ENCODE measurements at regions not wholly inside any gene's neighbourhood (a gene's known extent, or its start where the extent isn't known, plus 50 kb on each side); places are given as distances from the start of the nearest gene placed in this dataset.

DNA sequence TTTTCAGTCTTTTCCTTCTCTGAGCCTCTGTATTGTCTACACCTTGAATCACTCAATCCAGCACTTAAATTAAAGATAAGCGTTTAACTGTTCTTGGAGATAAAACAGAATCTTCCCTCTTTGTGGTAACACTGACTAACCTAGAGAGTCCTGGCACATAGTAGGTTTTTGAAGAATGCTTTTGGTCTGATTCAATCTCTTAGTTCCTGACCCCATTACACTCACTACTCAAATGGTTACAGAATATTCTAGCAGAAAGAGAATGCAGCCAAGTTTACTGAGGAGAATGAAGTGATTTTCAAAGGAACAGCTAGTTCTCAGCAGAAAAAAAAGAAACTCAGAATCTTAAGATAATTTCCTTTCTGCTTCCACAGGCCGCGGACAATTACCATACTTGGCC lies 309.2 kb upstream of the PRMT6 start:
- no peak for DNase-seq

DNA sequence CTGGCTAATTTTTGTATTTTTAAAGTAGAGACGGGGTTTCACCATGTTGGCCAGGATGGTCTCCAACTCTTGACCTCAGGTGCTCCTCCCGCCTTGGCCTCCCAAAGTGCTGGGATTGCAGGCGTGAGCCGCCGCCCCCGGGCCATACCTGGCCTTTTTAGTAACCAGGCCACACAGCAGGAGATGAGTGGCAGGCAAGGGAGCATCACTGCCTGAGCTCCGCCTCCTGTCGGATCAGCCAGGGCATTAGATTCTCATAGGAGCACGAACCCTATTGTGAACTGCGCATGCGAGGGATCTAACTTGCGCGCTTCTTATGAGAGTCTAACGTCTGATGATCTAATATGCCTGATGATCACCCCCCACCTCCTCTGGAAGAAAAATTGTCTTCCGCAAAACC lies 308.7 kb upstream of the PRMT6 start:
- DNase-seq = no peak

DNA sequence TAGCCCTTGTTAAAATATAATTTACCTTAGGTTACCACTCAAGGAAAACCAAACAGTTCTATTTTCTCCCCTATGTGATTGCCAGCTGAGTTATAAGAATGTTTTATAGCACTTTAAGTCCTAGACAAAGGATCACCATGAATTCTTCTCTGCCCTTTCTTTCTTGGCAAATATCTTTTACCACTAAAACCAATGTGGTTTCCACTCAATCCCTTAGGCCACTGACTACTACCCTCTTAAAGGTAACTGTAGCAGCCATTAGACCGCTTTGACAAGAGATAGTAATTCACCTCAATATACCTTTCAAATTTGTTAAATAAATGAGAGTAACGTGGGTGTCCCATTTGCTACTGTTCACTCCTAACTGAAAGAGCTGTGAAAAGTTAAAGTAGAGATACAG lies 307.9 kb upstream of the PRMT6 start:
- DNase-seq = no peak

DNA sequence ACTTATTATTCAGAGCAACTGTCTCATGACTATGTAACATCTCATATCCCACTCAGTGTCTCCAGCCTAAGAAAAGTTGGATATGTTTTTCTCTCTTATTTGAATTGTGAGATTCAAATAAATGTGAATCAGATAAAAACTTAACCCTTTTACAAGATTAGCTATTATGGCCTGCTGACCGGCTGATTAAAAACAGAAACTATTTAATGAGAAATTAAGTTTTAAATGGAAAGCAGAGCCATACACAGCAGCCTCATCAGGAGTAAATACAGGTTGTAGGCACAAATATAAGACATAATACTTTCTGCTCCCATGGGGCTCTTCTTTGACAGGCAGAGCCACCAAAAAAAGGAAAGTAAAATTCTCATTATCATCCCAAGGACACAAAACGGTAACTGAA lies 307.0 kb upstream of the PRMT6 start:
- DNase-seq = no peak

DNA sequence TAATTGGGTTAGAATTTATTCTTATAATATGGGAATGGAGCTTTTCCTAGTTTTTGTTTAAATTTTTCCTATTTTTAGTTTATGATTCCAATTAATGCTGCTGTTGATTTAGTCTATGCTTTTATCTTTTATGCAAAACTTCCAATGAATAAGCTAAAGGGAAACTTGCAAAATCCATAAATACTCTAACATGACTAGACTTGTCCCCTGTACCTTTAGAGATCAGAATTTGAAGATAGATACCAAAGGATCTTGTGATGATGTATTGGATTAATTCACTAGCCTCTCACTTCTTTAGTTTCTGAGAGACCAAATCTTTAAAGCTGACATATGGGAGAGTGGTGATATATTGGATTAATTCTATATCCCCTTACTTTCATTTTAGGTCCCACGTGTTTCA lies 306.6 kb upstream of the PRMT6 start:
- DNase-seq = no peak

DNA sequence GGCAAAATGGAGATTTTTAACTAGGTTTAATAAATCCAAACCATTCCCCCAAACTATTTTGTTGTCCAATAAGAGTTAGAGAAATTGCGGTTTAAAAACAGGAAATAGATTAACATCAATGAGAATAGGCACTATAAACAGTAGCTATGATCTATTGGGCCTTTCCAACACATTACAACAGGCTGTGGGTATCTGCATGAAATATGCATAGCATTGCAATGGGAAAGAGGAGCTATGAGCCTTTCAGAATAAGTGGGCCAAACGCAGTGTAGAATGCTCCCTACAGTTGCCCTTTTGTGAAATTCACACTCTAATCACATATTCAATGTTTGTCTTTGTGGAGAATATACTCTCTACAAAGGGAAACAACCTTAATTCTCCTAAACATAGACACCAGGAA lies 305.5 kb upstream of the PRMT6 start:
- no peak for DNase-seq

DNA sequence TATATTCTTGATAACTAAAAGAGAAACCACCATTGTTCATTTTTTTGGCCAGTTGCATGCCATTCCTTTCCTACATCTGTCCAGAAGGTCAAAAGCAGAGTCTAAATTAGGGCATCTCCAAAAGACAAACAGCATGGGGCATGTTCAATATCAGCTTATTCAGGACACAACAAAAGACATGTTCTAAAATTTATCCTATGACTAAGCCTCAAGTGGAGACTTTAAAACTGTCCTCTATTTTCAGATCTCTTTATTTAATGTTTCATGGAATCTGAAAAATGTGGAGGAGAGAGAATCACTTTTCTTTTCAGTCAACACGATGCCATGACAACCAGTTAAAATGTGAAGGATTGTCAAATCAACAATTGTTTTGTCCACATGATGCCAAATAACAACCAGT lies 303.4 kb upstream of the PRMT6 start:
- DNase-seq = no peak

DNA sequence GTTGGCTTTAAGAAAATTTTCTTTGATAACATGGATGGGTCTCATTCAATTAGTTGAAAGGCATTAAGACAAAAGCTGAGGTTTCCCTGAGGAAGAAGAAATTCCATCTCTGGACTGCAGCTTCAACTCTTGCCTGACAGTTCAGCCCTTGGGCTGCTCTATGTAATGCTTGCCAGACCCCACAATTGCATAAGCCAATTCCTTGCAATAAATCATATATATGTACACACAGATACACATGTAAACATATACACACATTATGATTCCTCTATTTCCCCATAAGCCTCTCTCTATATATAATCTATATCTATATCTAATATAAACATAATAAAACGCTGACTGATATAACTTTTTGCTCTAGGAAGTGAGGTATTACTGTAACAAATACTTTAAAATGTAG lies 301.5 kb upstream of the PRMT6 start:
- DNase-seq = no peak

DNA sequence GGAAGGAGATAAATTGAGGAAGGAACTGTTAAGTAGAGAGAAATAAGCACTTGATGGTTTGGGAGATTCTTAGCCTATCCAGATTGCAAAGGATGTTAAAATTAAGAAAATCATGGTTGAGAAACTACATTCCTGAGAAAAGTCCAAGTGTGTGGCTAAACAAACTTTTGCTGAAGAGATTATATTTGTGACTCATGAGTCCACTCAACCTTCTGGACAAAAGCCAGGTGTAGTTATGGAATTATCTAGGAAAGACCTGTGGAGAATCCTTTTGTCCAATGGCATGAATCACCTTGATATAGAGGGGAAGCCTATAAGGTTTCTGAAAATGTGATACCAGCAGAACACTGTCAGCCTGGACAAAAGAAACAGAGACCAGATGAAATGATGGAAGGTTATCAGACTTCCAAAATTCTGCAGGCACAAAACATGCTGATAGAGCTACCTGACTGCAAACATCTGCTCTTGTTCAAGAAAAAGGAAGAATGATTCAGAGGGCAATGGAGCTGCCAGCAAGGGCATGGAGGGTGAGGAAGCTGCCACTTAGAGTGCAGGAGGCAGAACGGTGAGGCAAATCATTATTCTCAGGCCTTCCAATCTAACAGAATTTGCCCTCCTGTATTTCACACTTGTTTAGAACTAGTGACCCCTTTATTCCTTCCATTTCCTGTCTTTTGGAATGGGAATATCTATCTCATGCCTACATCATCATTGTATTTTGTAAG lies 300.6 kb upstream of the PRMT6 start:
- DNase-seq = no peak

DNA sequence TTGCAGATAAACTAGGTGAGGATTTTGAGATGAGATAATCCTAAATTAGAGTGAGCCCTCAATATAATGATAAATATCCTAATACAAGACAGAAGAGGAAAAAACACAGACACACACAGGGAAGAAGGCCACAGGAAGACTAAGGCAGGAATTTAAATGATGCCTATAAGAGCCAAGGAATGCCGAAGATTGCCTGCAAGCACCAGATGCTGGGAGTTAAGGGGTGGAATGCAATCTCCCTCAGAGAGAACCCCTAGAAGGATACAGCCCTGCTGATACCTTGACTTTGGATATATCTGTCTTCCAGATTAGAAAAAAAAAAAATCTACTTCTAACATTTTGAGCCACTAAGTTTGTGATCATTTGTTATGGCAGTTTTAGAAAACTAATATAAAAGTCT lies 299.7 kb upstream of the PRMT6 start:
- no peak for DNase-seq

DNA sequence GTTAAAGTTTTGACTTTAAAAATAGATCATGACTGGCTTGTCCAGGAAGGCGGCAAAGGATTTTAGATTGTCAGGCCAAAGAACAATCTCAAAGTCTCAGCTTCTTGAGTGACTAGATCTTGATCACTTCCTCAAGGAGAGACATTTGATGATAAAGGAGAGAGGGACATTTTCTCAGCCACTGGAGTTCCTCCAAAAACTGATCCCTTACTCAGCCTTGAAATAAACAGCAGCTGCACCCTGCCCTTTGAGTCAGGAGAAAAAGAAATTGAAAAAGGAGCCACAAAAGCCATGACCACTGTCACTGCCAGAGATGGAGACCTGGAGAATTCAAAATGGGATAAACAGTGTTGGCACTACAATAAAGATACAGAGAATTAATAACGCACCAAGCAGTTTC lies 288.4 kb upstream of the PRMT6 start:
- no peak for DNase-seq

DNA sequence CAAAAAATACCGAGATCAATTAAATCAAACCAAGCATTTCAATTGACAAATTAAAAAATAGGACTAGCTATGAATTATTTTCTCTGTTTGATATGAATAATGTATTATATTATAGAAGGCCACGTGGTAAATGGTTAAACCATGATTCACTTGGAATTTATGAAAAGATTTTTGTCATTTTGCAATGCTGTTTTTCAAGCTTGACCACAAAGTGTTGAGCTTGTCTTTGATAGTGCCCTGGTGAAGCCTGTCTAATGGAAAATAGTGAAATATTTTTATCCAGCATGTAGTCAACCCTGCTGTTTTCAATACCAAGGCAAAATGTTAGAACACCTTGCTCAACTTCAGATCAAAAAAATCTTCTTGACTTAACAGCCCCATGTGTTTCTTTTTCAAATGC lies 288.0 kb upstream of the PRMT6 start:
- DNase-seq = no peak

DNA sequence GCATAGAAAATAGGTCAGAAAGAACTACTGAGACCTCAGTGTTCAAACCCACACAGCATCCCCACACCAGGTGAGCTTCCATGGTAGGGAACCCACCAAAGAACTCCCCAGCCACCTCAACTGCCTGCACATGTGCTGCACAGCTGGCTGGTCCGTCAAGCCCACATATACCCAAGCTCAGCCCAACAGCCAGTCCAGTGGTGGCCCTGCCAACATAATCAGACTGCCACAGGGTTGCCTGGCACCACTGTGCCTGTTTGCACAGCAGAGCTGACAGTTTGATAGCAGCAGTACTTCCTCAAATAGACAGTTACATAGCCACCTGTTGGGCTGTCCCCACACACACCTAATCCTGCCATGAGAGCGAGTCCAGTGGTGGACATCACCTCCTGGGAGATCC lies 283.3 kb upstream of the PRMT6 start:
- no peak for DNase-seq

DNA sequence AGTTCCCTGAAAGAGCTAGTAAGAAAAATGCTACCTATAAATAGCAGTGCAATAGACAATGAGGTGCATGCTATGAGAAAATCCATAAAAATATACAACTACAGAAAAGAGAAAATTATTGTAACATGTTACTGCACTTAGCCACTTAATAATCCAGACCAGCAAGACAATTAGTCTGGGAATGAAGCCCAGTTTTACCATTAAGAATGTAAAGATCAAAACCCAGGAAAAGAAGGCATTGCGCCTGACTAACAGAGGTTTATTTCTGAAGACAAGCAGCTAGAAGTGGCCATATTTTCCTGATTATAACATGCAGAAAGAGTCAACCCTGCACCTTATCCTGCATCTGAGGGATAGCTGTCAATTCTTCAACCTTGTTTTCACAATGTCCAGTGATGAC lies 276.4 kb upstream of the PRMT6 start:
- no peak for DNase-seq

DNA sequence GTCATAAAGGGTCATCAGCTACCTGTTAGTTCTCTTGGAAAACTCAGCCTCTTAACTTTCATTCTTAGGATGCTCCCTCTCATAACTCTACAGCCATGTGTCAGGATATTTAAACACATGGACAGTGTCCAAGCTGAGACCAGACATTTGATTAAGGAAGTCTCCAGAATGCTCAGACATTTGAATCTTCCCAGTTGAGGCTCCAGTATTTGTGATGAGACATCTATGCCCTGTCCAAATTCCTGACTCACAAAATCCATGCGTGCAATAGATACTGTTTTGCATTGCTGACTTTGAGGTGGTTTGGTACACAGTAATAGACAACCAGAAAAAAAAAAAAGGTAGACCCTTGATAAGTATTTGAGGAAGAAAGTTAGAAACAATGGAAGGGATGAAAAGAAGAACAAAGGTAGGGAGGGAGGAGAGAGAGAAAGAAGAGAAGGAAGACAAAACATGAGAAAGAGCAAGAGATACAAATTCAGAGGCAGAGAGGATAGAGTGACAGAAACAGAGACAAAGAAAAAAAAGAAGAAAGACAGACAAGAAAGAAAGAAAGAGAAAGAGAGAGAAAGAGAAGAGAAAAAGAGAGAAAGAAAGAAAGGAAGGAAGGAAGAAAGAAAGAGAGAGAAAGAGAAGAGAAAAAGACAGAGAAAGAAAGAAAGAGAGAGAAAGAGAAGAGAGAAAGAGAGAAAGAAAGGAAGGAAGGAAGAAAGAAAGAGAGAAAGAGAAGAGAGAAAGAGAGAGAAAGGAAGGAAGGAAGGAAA lies 275.5 kb upstream of the PRMT6 start:
- DNase-seq = no peak

DNA sequence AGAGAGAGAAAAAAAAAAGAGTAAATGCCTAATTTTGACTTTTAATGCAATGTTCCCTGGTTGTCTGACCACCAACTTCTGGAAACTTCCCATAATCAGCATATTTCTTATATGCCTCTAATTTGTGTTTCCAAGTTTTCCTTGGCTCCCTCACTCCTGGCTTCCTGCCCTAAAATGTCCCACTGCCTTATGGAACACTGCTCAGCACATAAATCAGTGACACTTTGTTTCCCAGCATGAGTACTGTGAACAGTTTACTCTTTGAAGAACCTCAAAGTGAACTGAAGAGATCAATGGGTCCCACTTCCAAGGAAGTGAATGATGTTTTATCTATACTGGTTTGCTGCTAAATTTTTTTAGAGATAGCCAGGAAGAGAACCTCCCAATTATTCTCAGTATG lies 271.3 kb upstream of the PRMT6 start:
- DNase-seq = no peak

DNA sequence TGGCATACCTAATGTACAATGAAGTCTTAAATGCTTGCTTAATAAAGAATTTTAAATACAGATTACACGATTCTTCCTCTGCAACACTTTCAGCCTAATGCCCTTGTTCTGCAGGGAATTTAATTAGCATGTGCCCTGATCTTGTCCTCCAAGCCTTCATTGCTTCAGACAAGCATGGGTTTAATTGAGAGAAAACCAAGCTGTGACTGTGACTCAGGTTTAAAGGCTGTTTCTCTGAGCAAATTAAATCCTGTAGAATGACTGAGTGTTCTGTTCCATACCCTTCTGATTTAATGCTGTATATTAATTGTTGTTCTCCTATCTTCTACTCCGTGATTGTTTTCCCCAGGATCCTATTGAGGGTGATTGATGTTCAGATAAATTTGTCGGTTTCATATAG lies 269.0 kb upstream of the PRMT6 start:
- DNase-seq = no peak

DNA sequence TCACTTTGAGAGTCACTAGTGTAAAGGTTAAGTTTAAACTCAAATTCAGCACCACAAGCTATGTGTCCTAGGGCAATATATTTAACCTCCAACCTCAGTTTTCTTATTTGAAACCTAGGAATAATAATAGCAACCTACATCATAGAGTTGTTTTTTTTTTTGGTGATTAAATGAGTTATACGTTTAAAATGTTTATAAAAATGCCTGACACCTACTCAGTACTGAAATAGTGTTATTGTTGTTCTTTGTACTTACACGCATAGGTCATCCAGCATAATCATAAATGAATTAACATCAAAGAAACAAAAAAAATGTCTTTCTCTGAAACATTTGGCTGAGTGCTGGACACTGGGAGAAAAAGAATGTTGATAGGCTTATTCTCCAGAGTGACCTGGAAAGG lies 266.8 kb upstream of the PRMT6 start:
- no peak for DNase-seq

DNA sequence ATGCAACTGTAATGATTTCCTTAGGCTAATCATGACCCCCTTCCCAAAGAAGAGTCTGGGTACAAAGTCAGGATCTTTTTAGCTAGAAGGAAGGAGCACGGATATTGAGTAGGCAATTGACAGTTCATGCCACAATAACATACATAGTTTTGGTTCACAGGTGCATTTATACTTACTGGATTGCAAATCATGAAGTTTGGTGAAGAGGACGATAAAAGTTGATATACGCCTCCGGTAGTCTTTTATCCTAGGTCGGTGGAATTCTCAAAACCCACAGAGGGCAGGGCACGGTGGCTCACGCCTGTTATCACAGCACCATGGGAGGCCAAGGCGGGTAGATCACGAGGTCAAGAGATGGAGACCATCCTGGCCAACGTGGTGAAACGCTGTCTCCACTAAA lies 265.4 kb upstream of the PRMT6 start:
- no peak for DNase-seq

DNA sequence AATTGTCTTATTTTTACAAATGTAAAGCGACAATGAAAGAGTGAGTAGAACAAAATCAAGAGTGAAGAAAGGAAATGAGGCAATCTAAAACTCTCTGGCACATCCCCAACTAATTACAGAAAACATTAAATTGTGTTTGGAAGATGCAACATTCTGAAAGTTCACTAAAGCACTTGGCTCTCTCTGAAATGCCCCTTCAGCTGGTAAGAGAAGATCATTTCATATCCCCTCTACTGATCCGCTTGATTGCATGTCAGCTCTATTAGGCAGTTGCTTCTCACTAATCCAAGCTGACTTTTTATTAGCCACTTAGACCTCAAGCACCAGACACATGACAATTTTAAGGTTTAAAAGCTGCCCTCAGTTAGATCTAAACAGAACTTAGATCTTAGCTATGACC lies 262.8 kb upstream of the PRMT6 start:
- DNase-seq = no peak

DNA sequence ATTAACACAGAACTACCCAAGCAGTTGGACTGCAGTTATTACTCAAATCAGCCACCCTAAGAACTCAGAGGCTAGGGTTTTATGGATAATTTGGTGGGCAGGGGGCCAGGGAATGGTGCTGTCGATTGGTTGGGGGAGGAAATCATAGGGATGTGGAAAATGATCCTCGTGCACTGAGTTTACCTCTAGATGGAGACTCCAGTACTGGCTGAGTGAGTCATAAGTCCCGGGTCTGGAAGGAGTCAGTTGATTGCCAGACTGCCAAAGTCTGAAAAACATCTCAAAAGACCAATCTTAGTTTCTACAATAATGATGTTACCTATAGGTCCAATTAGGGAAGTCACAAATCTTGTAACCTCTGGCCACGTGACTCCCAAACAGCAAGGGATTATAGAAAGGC lies 257.5 kb upstream of the PRMT6 start:
- no peak for DNase-seq

DNA sequence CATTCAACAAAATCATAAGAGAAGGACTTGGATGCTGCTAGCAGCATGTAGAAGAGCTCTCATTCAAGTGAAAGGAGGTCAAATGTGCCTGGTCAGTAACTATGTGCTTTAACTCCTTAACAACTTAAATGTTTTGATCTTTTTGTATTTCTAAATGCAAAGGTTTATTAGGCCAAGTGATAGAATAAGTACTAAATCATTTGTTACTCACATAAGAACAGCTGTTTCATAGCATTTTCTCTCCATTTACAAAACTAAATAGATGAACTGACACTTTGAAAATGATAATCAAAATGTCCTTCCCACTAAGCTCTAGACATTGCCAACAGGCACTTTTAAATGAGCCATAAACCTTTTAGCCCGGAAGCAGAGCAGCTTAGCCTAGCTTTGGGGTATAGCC lies 254.3 kb upstream of the PRMT6 start:
- DNase-seq = no peak

DNA sequence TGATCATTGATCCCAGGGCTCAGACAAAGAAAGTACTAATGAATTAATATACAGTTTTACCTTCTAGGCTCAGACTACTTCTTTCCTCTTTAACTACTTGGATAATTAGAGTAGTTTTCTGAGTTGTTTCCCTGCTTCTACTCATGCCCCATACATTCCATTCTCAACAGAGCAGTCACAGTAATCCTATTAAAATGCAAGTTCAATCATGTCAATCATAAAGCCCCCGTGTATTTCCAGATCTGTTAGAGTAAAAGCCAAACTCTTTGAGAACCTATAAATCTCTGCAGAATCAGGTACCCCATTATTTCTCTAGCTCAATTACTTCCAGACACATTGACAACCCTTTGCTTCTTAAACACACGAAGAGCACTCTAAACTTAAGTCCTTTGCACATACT lies 242.1 kb upstream of the PRMT6 start:
- no peak for DNase-seq

DNA sequence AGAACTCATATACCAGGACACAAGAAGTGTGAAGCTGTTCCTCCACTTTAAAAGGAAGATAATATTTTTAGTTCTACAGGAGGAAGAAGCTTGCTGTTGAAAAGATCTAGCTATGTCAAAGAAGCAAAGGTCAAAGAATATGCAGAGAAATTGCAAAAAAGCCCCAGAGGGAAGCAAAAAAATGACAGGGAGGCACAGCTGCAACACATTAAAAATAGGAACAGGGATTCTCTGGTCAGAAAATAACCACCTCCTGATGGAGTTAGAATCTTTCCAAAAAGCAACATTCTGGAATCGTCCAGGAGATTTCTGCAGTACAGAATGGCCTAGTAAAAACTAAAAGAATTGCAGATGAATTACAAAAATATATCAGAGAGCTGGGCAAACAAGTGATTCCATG lies 238.9 kb upstream of the PRMT6 start:
- DNase-seq = no peak

DNA sequence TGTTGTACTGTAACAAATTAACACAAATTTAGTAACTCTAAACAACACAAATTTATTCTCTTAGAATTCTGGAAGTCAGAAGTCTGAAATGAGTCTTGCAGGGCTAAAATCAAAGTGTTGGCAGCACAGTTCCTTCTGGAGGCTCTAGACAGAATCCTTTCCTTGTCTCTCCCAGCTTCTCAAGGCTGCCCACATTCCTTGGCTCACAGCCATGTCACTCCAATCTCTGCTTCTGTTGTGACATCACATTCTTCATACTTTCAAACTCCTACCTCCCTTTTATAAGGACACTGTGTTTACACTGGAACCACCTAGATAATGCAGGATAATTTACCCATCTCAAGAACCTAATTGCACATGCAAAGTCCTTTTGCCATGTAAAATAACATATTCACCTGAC lies 225.0 kb upstream of the PRMT6 start:
- DNase-seq = no peak
